ENCODE measurements at regions not wholly inside any gene's neighbourhood (a gene's known extent, or its start where the extent isn't known, plus 50 kb on each side); places are given as distances from the start of the nearest gene placed in this dataset.

GRCh38 chr4:148800940-148801339 is 358.7 kb upstream of the NR3C2 start:
- TF ChIP-seq, protein P1, sequence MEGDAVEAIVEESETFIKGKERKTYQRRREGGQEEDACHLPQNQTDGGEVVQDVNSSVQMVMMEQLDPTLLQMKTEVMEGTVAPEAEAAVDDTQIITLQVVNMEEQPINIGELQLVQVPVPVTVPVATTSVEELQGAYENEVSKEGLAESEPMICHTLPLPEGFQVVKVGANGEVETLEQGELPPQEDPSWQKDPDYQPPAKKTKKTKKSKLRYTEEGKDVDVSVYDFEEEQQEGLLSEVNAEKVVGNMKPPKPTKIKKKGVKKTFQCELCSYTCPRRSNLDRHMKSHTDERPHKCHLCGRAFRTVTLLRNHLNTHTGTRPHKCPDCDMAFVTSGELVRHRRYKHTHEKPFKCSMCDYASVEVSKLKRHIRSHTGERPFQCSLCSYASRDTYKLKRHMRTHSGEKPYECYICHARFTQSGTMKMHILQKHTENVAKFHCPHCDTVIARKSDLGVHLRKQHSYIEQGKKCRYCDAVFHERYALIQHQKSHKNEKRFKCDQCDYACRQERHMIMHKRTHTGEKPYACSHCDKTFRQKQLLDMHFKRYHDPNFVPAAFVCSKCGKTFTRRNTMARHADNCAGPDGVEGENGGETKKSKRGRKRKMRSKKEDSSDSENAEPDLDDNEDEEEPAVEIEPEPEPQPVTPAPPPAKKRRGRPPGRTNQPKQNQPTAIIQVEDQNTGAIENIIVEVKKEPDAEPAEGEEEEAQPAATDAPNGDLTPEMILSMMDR (conservative IDR thresholded peaks at IDR 0.05), result no peak
- Mint-ChIP-seq H3K4me3 (no peak overlapping the region), H3K27me3 (no peaks in the 10 kb centered on the region), H3K9me3 (no peaks in the 10 kb centered on the region), H3K27ac (no peak overlapping the region), H3K4me1 (ENCODE audit: unreplicated experiment) (no peaks in the 10 kb centered on the region), H3K36me3 (no peaks in the 10 kb centered on the region)
- no peak for DNase-seq (ENCODE audit: extremely low spot score, unreplicated experiment)

DNA sequence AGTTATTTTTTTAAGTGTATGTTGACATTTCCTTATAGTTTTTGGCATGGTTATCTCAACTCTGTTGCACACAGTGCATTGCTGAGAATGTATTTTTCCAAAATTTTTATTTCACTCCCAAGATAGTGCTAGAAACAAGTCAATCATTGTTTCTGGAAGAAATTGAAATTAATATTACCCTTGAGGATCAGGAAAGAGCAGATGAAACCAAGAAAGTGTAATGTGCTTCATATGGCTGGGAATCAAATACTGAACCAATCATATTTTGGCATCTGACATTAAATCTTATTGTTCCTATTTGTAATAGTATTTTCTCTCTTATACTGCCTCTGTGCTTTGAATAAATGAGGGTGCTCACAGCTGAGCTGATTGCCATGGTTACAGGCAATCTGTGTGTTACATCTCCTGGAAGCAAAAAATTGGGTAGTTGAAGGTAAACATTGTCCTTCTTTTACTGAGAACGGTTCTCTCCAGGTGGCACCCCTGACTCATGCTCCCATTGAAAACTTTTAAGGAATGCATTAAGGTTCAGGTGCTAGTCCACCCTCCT is 358.2 kb upstream of the NR3C2 start:
- H3K27me3 Mint-ChIP-seq, result no peaks in the 10 kb centered on the region

GRCh38 chr4:148795156-148795864 is 353.1 kb upstream of the NR3C2 start:
- no peaks in the 10 kb centered on the region for H3K27me3 Mint-ChIP-seq
- no peak overlapping the region for H3K4me3 Mint-ChIP-seq
- DNase-seq (ENCODE audit: extremely low spot score, unreplicated experiment), result no peak
- no peaks in the 10 kb centered on the region for H3K9me3 Mint-ChIP-seq
- peak overlapping the region; percentile 34 for H3K27ac Mint-ChIP-seq
- no peaks in the 10 kb centered on the region for H3K36me3 Mint-ChIP-seq
- TF ChIP-seq, protein P1 (conservative IDR thresholded peaks at IDR 0.05), result no peak
- H3K4me1 Mint-ChIP-seq (ENCODE audit: unreplicated experiment), result no peaks in the 10 kb centered on the region

More for the DNA sequence above, 358.2 kb upstream of the NR3C2 start:
- H3K36me3 Mint-ChIP-seq, result no peaks in the 10 kb centered on the region
- no peak for DNase-seq (ENCODE audit: extremely low spot score, unreplicated experiment)
- H3K4me3 Mint-ChIP-seq, result no peak overlapping the region
- no peaks in the 10 kb centered on the region for H3K9me3 Mint-ChIP-seq
- TF ChIP-seq, protein P1 (conservative IDR thresholded peaks at IDR 0.05), result no peak
- no peaks in the 10 kb centered on the region for H3K4me1 Mint-ChIP-seq (ENCODE audit: unreplicated experiment)
- H3K27ac Mint-ChIP-seq, result no peak overlapping the region

DNA sequence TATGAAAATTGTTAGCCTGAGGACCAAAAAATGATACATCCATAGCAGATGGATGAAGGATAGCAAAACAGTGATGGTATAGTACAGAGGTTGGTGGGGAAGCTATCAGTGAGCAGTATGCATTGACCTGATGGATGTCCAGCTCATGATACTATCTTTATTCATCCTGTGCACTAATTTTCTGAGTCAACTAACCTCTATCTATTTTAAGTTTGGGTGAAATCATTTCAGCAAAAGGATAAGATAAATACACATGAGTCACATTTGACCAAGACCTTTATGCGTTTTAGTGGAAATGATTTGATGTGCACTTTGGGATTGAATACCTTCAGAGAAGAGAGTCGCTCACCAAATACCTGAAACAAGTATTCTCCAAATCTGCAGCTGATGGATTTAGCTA is 351.0 kb upstream of the NR3C2 start:
- Mint-ChIP-seq H3K36me3 (no peaks in the 10 kb centered on the region), H3K4me1 (ENCODE audit: unreplicated experiment) (no peaks in the 10 kb centered on the region), H3K27me3 (no peaks in the 10 kb centered on the region), H3K4me3 (no peak overlapping the region), H3K9me3 (no peaks in the 10 kb centered on the region), H3K27ac (no peak overlapping the region)
- DNase-seq (ENCODE audit: extremely low spot score, unreplicated experiment), result no peak
- TF ChIP-seq, protein P1 (conservative IDR thresholded peaks at IDR 0.05), result no peak

GRCh38 chr4:148790691-148791090 is 348.5 kb upstream of the NR3C2 start:
- TF ChIP-seq, protein P1 (conservative IDR thresholded peaks at IDR 0.05), result no peak
- Mint-ChIP-seq H3K4me1 (ENCODE audit: unreplicated experiment) (peaks cover 4% of the 10 kb centered on the region), H3K27me3 (no peaks in the 10 kb centered on the region), H3K9me3 (no peaks in the 10 kb centered on the region), H3K36me3 (no peaks in the 10 kb centered on the region), H3K27ac (no peak overlapping the region), H3K4me3 (no peak overlapping the region)
- DNase-seq (ENCODE audit: extremely low spot score, unreplicated experiment), result no peak
